ENCODE measurements at regions not wholly inside any gene's neighbourhood (a gene's known extent, or its start where the extent isn't known, plus 50 kb on each side); places are given as distances from the start of the nearest gene placed in this dataset.

GRCh38 chr15:39227001-39227400 lies 353.9 kb upstream of the THBS1 start:
- H3K4me1 ChIP-seq (ENCODE audit: insufficient read depth, low read length): peaks cover 14% of the 10 kb centered on the region
- H3K36me3 ChIP-seq (replicated peaks in 1 of 2; ENCODE audit: control insufficient read depth in 1 of 2, insufficient read depth in 2 of 2, low read length in 2 of 2): no peaks in the 10 kb centered on the region
- H3K27me3 ChIP-seq (ENCODE audit: control insufficient read depth in 1 of 2, insufficient read depth in 2 of 2, low read length in 2 of 2): no peaks in the 10 kb centered on the region
- intact Hi-C loops (cut with micrococcal nuclease; ENCODE audit: unreplicated experiment) (no loop called here), in situ Hi-C loops (cut with HindIII; ENCODE audit: extremely low pct_ligation_motif_present, low pct_unique_long_range_greater_than_20kb) (no loop called here)
- no peak for DNase-seq (ENCODE audit: low spot score)
- CTCF ChIA-PET (ENCODE audit: low intra/inter-chr PET ratio, low total read pairs): no interaction called here
- H3K9ac ChIP-seq (ENCODE audit: insufficient read depth, low read depth, low read length): no peak overlapping the region
- H3K79me2 ChIP-seq (ENCODE audit: insufficient read depth, low read length): no peaks in the 10 kb centered on the region
- TF ChIP-seq ZBTB14 (CRISPR knock-in tag; IDR thresholded peaks at IDR 0.05) (no peak), ZNF562 (CRISPR knock-in tag; IDR thresholded peaks at IDR 0.05; ENCODE audit: borderline replicate concordance) (no peak), KLF12 (CRISPR knock-in tag; IDR thresholded peaks at IDR 0.05; ENCODE audit: borderline replicate concordance) (no peak)
- POLR2A ChIA-PET: no interaction called here
- no peak for FAIRE-seq
- ATAC-seq: no peak
- H4K20me1 ChIP-seq (ENCODE audit: insufficient read depth, low read length): no peaks in the 10 kb centered on the region
- no TSS peak for BruUV-seq (replicated peaks)
- no peak overlapping the region for H3K4me2 ChIP-seq (ENCODE audit: low read depth, low read length)
- H3K9me3 ChIP-seq (ENCODE audit: low read length): no peaks in the 10 kb centered on the region
- H3K4me3 ChIP-seq (replicated peaks in 1 of 3; ENCODE audit: insufficient read depth in 1 of 3, low read depth in 2 of 3, low read length in 3 of 3): no peak overlapping the region
- H3K27ac ChIP-seq (ENCODE audit: extremely low read length, insufficient read depth, low read length): no peak overlapping the region
- no peak overlapping the region for H2AFZ ChIP-seq (ENCODE audit: low read length)
- WGBS (ENCODE audit: low lambda C conversion rate): 80% methylated on average over 1 of the region's 1 CpG

- FAIRE-seq (no peak), ATAC-seq (no peak), DNase-seq (ENCODE audit: low spot score) (no peak)
- Histone ChIP-seq H3K9me3 (ENCODE audit: low read length) (no peaks in the 10 kb centered on the region), H3K79me2 (ENCODE audit: insufficient read depth, low read length) (no peaks in the 10 kb centered on the region), H3K9ac (ENCODE audit: insufficient read depth, low read depth, low read length) (no peak overlapping the region), H4K20me1 (ENCODE audit: insufficient read depth, low read length) (no peaks in the 10 kb centered on the region), H3K36me3 (replicated peaks in 1 of 2; ENCODE audit: control insufficient read depth in 1 of 2, insufficient read depth in 2 of 2, low read length in 2 of 2) (no peaks in the 10 kb centered on the region), H3K27ac (ENCODE audit: extremely low read length, insufficient read depth, low read length) (no peak overlapping the region), H2AFZ (ENCODE audit: low read length) (no peak overlapping the region), H3K4me3 (replicated peaks in 1 of 3; ENCODE audit: insufficient read depth in 1 of 3, low read depth in 2 of 3, low read length in 3 of 3) (no peak overlapping the region), H3K27me3 (ENCODE audit: control insufficient read depth in 1 of 2, insufficient read depth in 2 of 2, low read length in 2 of 2) (no peaks in the 10 kb centered on the region), H3K4me1 (ENCODE audit: insufficient read depth, low read length) (peaks cover 14% of the 10 kb centered on the region), H3K4me2 (ENCODE audit: low read depth, low read length) (no peak overlapping the region)
- ChIA-PET POLR2A (no interaction called here), CTCF (ENCODE audit: low intra/inter-chr PET ratio, low total read pairs) (no interaction called here)
- intact Hi-C loops (cut with micrococcal nuclease; ENCODE audit: unreplicated experiment): no loop called here
- no TSS peak for BruUV-seq (replicated peaks)
- in situ Hi-C loops (cut with HindIII; ENCODE audit: extremely low pct_ligation_motif_present, low pct_unique_long_range_greater_than_20kb): no loop called here
- 85% methylated on average over 1 of the region's 1 CpG for WGBS (ENCODE audit: low lambda C conversion rate)
- no peak for TF ChIP-seq RORA (CRISPR knock-in tag; IDR thresholded peaks at IDR 0.05)
- no peak for TF ChIP-seq ZNF20 (CRISPR knock-in tag; IDR thresholded peaks at IDR 0.05)
- TF ChIP-seq ZNF790 (CRISPR knock-in tag; IDR thresholded peaks at IDR 0.05; ENCODE audit: borderline replicate concordance): no peak
- no peak for TF ChIP-seq THYN1 (CRISPR knock-in tag; IDR thresholded peaks at IDR 0.05; ENCODE audit: borderline replicate concordance, low read depth)
- no peak for TF ChIP-seq BATF2 (CRISPR knock-in tag; IDR thresholded peaks at IDR 0.05)
- no peak for TF ChIP-seq ZNF503 (CRISPR knock-in tag; IDR thresholded peaks at IDR 0.05)
- TF ChIP-seq ZNF572 (CRISPR knock-in tag; IDR thresholded peaks at IDR 0.05): no peak
- TF ChIP-seq IRF9 (CRISPR knock-in tag; IDR thresholded peaks at IDR 0.05; ENCODE audit: borderline replicate concordance): no peak
- TF ChIP-seq TBL1XR1 (IDR thresholded peaks at IDR 0.05; ENCODE audit: borderline replicate concordance, low read length, partially characterized antibody): no peak
These were observed 352.0 kb upstream of the THBS1 start for GRCh38 chr15:39228889-39229288.
